WTC11 (cell line): ENCODE measurements at regions not wholly inside any gene's neighbourhood (a gene's known extent, or its start where the extent isn't known, plus 50 kb on each side); places are given as distances from the start of the nearest gene placed in this dataset.

ENCODE experiments used
- ATF1 ChIP-seq: sonication (generic); formaldehyde crosslinking; IDR thresholded peaks from 2 replicates; pipeline ENCODE4 v1.8.1; 2023; ENCODE audit warnings: mild to moderate bottlenecking, moderate library complexity, missing genetic modification reagents
- CTCF ChIP-seq: fragments of 200-600 bp; IDR thresholded peaks from 2 replicates; pipeline ENCODE4 v1.8.0; 2022; ENCODE audit warnings: antibody characterized with exemption
- SP1 ChIP-seq: sonication (generic); formaldehyde crosslinking; conservative IDR thresholded peaks from 2 replicates; pipeline ENCODE4 v1.8.1; 2022; ENCODE audit warnings: missing genetic modification reagents
- USF2 ChIP-seq: sonication (generic); formaldehyde crosslinking; IDR thresholded peaks from 2 replicates; pipeline ENCODE4 v1.8.1; 2023; ENCODE audit warnings: mild to moderate bottlenecking, missing genetic modification reagents, moderate library complexity

DNA sequence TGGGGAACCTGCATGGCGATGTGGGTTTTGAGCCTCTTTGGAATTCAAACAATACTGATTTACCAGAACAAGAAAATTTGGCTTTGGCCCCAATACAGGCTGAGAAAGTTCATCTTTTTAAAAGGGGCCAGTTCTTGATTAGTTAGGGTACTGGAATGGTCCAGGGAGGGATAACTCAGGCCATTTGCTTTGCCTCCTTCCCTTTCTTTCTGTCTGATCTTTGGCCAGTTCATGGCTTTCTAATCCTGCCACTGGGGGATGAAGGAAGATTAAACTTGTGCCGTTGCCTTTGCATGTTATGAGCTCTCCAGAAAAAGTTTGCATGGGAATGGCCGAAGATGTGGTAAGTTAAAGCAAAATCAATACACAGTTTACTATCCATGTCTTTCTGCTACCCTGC lies 78.4 kb downstream of the ADAMTS15 start:
- no peak for TF ChIP-seq CTCF
- no peak for TF ChIP-seq ATF1 (CRISPR knock-in tag)
- TF ChIP-seq USF2: no peak
- no peak for TF ChIP-seq SP1 (CRISPR knock-in tag)
